SU-DHL-6 (cell line): ENCODE measurements at regions not wholly inside any gene's neighbourhood (a gene's known extent, or its start where the extent isn't known, plus 50 kb on each side); places are given as distances from the start of the nearest gene placed in this dataset.

Source experiments
- H2AFZ ChIP-seq: fragments of 200-600 bp; sonication (generic); 2 replicates; pipeline ENCODE4 v1.6.1; 2014; ENCODE audit warnings: low read depth, mild to moderate bottlenecking, moderate library complexity, mixed read lengths, antibody characterized with exemption, low read length; ENCODE audit not compliant: severe bottlenecking
- H3F3A ChIP-seq: fragments of 200-600 bp; shearing (Covaris generic); 2 replicates; pipeline ENCODE4 v1.6.0; 2016; ENCODE audit warnings: antibody characterized with exemption, mild to moderate bottlenecking; ENCODE audit not compliant: insufficient read depth
- H3K27ac ChIP-seq: fragments of 200-600 bp; sonication (generic); 2 replicates; pipeline ENCODE4 v1.5.1; 2016; ENCODE audit warnings: low read depth, mild to moderate bottlenecking, low read length, moderate library complexity, mixed read lengths
- H3K27me3 ChIP-seq: fragments of 200-600 bp; sonication (generic), shearing (Covaris generic); 2 replicates; pipeline ENCODE4 v1.6.0; 2014; ENCODE audit warnings: mild to moderate bottlenecking, low read length
- H3K36me3 ChIP-seq: fragments of 200-600 bp; sonication (generic); 2 replicates; pipeline ENCODE4 v1.6.1; 2014; ENCODE audit warnings: mild to moderate bottlenecking, low read length, mixed read lengths
- H3K4me2 ChIP-seq: fragments of 300-600, 200-600 bp; shearing (Covaris generic), sonication (generic); 2 replicates; pipeline ENCODE4 v1.6.0; 2014; ENCODE audit warnings: low read length, low read depth, mild to moderate bottlenecking; ENCODE audit not compliant: poor library complexity, severe bottlenecking
- H3K4me3 ChIP-seq: fragments of 200-600 bp; sonication (generic); 2 replicates; pipeline ENCODE4 v1.5.1; 2014; ENCODE audit warnings: antibody characterized with exemption, low read length, mild to moderate bottlenecking, mixed read lengths; ENCODE audit not compliant: insufficient read depth, poor library complexity, severe bottlenecking
- H3K79me2 ChIP-seq: fragments of 200-600 bp; sonication (generic); 2 replicates; pipeline ENCODE4 v1.6.1; 2014; ENCODE audit warnings: mild to moderate bottlenecking, low read length, moderate library complexity; ENCODE audit not compliant: insufficient read depth
- H3K9ac ChIP-seq: fragments of 200-600 bp; sonication (generic); 2 replicates; pipeline ENCODE4 v1.7.0; 2014; ENCODE audit warnings: mild to moderate bottlenecking, low read length
- H3K9me2 ChIP-seq: fragments of 200-600 bp; sonication (generic); replicated peaks from 2 replicates; pipeline ENCODE4 v1.6.1; 2014; ENCODE audit warnings: low read length; ENCODE audit not compliant: insufficient read depth
- H3K9me3 ChIP-seq: fragments of 200-600 bp; sonication (generic); 2 replicates; pipeline ENCODE4 v1.6.1; 2014; ENCODE audit warnings: low read length, mixed read lengths; ENCODE audit not compliant: insufficient read depth
- H4K20me1 ChIP-seq: fragments of 200-600 bp; sonication (generic); 2 replicates; pipeline ENCODE4 v1.6.1; 2014; ENCODE audit warnings: low read depth, mild to moderate bottlenecking, antibody characterized with exemption, low read length, moderate library complexity, mixed read lengths
- CTCF ChIP-seq: fragments of 200-600 bp; sonication (generic); IDR thresholded peaks from one replicate; pipeline ENCODE4 v1.5.1; 2017; ENCODE audit warnings: antibody characterized with exemption, mild to moderate bottlenecking, low read length, moderate library complexity; ENCODE audit not compliant: insufficient read depth, poor library complexity, severe bottlenecking
- EZH2phosphoT487 ChIP-seq: fragments of 200-600 bp; sonication (generic), shearing (Covaris generic); conservative IDR thresholded peaks from 2 replicates; pipeline ENCODE4 v1.6.1; 2018; ENCODE audit warnings: mild to moderate bottlenecking, antibody characterized with exemption, low read length, moderate library complexity, mixed read lengths

- H4K20me1 ChIP-seq, result 0 out of 2 replicates have a peak, but pooled peaks cover 4% of the 10 kb centered on the region
- no peaks in the 10 kb centered on the region for H3K27me3 ChIP-seq
- H3K79me2 ChIP-seq, result no peaks in the 10 kb centered on the region
- no peak overlapping the region for H3K4me2 ChIP-seq
- TF ChIP-seq EZH2phosphoT487, result no peak
- TF ChIP-seq CTCF, result no peak
- H3K36me3 ChIP-seq, result no peaks in the 10 kb centered on the region
- no peaks in the 10 kb centered on the region for H3K9me3 ChIP-seq
- H3K9me2 ChIP-seq, result no peaks in the 10 kb centered on the region
- no peak overlapping the region for H3K27ac ChIP-seq
- H3F3A ChIP-seq, result no peaks in the 10 kb centered on the region
- no peak overlapping the region for H2AFZ ChIP-seq
- H3K9ac ChIP-seq, result no peak overlapping the region
- H3K4me3 ChIP-seq, result no peak overlapping the region
Observed at GRCh38 chr6:1499777-1500176, 109.9 kb upstream of the FOXC1 start.

- H3K9ac ChIP-seq, result no peak overlapping the region
- no peaks in the 10 kb centered on the region for H3K36me3 ChIP-seq
- 0 out of 2 replicates have a peak, but pooled peaks cover 4% of the 10 kb centered on the region for H4K20me1 ChIP-seq
- no peak overlapping the region for H2AFZ ChIP-seq
- H3K9me2 ChIP-seq, result no peaks in the 10 kb centered on the region
- no peak overlapping the region for H3K4me2 ChIP-seq
- no peaks in the 10 kb centered on the region for H3F3A ChIP-seq
- TF ChIP-seq CTCF (no peak), EZH2phosphoT487 (no peak)
- no peaks in the 10 kb centered on the region for H3K27me3 ChIP-seq
- no peak overlapping the region for H3K4me3 ChIP-seq
- H3K79me2 ChIP-seq, result no peaks in the 10 kb centered on the region
- no peaks in the 10 kb centered on the region for H3K9me3 ChIP-seq
- no peak overlapping the region for H3K27ac ChIP-seq
Observed at GRCh38 chr6:1500913-1501312, 108.8 kb upstream of the FOXC1 start.

- H3K9me2 ChIP-seq, result no peaks in the 10 kb centered on the region
- no peaks in the 10 kb centered on the region for H3K36me3 ChIP-seq
- no peak overlapping the region for H3K4me2 ChIP-seq
- no peak overlapping the region for H2AFZ ChIP-seq
- no peaks in the 10 kb centered on the region for H3F3A ChIP-seq
- H3K79me2 ChIP-seq, result no peaks in the 10 kb centered on the region
- H3K27me3 ChIP-seq, result no peaks in the 10 kb centered on the region
- no peak overlapping the region for H3K27ac ChIP-seq
- H3K9me3 ChIP-seq, result no peaks in the 10 kb centered on the region
- no peak overlapping the region for H3K4me3 ChIP-seq
- H4K20me1 ChIP-seq, result 0 out of 2 replicates have a peak, but pooled peaks cover 4% of the 10 kb centered on the region
- no peak overlapping the region for H3K9ac ChIP-seq
- no peak for TF ChIP-seq CTCF
- TF ChIP-seq EZH2phosphoT487, result no peak
Observed at GRCh38 chr6:1502041-1502440, 107.7 kb upstream of the FOXC1 start.

GRCh38 chr6:1503811-1504210 is 105.9 kb upstream of the FOXC1 start:
- no peaks in the 10 kb centered on the region for H3K36me3 ChIP-seq
- no peak overlapping the region for H3K4me2 ChIP-seq
- H3K9me3 ChIP-seq, result no peaks in the 10 kb centered on the region
- TF ChIP-seq CTCF (no peak), EZH2phosphoT487 (no peak)
- H3K27me3 ChIP-seq, result no peaks in the 10 kb centered on the region
- no peaks in the 10 kb centered on the region for H3K9me2 ChIP-seq
- H3K4me3 ChIP-seq, result no peak overlapping the region
- no peaks in the 10 kb centered on the region for H3F3A ChIP-seq
- H3K27ac ChIP-seq, result no peak overlapping the region
- H2AFZ ChIP-seq, result no peak overlapping the region
- H4K20me1 ChIP-seq, result 0 out of 2 replicates have a peak, but pooled peaks cover 4% of the 10 kb centered on the region
- no peaks in the 10 kb centered on the region for H3K79me2 ChIP-seq
- no peak overlapping the region for H3K9ac ChIP-seq
